GM12875 (cell line): ENCODE measurements at regions not wholly inside any gene's neighbourhood (a gene's known extent, or its start where the extent isn't known, plus 50 kb on each side); places are given as distances from the start of the nearest gene placed in this dataset.

Experiments used
- H3K4me3 ChIP-seq: one replicate; pipeline ENCODE4 v1.5.1; 2011; ENCODE audit warnings: low read depth, low read length, control low read depth
- TF ChIP-seq, protein P1 (sequence below): IDR thresholded peaks from 2 replicates; pipeline ENCODE4 v1.5.1; 2011; ENCODE audit warnings: low read depth, mild to moderate bottlenecking, control low read depth, inconsistent platforms, low read length, moderate library complexity, borderline replicate concordance; ENCODE audit not compliant: insufficient read depth

DNA sequence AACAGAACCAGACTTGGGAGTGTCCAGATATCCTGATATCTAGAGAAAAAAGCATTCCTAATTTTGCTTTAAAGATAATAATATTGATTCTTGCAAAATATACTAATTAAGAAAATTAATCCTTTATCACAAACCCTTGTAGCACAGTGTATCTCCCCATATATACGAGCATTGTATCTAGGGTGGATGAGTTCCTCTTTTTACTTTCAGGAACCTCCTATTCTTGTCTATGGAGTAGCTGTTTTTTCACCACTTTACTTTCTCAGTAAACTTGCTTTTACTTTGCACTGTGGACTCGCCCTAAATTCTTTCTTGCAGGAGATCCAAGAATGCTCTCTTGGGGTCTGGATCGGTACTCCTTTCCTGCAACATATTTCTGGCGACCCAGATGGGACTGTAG is 103.9 kb downstream of the GLUD2 start:
- TF ChIP-seq, protein P1, sequence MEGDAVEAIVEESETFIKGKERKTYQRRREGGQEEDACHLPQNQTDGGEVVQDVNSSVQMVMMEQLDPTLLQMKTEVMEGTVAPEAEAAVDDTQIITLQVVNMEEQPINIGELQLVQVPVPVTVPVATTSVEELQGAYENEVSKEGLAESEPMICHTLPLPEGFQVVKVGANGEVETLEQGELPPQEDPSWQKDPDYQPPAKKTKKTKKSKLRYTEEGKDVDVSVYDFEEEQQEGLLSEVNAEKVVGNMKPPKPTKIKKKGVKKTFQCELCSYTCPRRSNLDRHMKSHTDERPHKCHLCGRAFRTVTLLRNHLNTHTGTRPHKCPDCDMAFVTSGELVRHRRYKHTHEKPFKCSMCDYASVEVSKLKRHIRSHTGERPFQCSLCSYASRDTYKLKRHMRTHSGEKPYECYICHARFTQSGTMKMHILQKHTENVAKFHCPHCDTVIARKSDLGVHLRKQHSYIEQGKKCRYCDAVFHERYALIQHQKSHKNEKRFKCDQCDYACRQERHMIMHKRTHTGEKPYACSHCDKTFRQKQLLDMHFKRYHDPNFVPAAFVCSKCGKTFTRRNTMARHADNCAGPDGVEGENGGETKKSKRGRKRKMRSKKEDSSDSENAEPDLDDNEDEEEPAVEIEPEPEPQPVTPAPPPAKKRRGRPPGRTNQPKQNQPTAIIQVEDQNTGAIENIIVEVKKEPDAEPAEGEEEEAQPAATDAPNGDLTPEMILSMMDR = no peak
- no peak overlapping the region for H3K4me3 ChIP-seq

DNA sequence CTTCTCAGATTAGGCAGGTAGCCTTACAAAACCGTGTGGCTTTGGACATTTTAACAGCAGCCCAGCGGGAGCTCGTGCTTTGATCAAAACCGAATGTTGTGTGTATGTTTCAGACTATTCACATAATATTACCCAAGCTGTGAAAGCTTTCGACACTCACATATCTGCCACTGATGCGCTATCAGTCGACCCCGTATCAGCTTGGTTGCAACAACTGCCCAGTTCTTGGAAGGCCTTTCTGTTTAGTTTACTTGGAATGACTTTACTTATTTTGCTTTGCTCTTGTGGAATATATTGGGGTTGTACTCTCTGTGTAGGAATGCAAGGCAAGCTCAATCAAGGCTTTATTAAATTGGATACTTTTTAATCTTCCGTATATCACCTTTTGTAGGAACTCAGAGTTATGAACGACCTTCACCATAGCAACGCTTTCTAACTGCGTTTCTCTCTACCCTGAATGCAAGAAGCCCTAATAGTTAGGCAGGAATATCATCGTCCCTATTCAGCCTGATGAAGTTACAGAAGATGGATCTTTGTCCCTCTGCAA is 107.5 kb downstream of the GLUD2 start:
- no peak overlapping the region for H3K4me3 ChIP-seq
- TF ChIP-seq, protein P1 = no peak

DNA sequence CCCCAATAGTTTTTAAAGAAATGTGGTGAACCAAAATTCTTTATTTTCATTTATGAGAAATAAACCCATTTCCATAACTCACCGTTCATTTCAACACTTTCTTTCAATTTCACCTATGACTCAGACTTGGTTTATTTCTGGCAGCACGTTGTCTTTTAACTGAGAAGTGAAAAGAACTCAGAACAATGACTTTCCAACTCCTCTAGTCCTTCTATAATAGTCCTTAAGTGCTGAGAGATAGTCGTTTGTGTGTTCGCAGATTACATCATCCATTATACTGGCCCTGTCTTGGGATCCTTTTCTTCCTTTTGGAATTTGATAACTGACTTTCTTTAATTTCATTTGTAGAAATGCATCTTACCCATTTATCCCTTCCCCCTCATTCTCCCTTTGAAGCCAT is 113.6 kb downstream of the GLUD2 start:
- TF ChIP-seq, protein P1 = no peak
- no peak overlapping the region for H3K4me3 ChIP-seq

DNA sequence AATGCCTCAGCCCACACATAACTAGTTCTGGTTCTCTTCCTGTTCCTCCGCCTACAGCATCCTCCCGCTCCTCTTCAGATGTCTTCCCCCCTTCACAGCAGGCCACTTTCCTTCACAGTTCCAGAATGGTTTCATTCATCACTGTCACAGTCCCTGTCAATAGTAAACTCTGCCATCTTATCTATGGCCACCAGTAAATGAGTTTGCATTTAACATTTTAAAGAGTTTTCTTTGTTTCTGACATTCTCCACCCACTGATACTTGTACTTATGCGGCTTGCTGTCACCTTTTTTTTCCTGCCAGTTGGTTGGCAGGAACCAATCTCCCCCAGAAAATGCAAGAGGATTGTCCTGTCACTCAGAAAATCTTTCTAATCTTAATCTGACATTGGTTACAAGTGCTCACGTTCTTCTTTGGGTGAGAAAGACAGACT is 114.1 kb downstream of the GLUD2 start:
- TF ChIP-seq, protein P1 = no peak
- H3K4me3 ChIP-seq = no peak overlapping the region

DNA sequence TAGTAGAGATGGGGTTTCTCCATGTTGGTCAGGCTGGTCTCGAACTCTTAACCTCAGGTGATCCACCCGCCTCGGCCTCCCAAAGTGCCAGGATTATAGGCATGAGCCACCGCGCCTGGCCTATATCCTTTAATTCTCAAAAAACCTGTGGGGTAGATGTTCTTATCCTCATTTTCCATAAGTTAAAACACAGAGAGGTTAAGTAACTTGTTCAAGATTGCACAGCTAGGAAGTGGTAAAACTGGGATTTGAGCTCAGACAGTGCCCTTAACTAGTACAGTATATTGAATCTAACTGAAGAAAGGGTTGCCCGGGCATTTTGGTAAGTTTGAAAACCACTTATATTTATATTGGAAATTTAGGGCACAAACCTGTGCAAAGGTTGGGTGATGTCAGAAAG is 116.0 kb downstream of the GLUD2 start:
- H3K4me3 ChIP-seq = no peak overlapping the region
- TF ChIP-seq, protein P1 = no peak

DNA sequence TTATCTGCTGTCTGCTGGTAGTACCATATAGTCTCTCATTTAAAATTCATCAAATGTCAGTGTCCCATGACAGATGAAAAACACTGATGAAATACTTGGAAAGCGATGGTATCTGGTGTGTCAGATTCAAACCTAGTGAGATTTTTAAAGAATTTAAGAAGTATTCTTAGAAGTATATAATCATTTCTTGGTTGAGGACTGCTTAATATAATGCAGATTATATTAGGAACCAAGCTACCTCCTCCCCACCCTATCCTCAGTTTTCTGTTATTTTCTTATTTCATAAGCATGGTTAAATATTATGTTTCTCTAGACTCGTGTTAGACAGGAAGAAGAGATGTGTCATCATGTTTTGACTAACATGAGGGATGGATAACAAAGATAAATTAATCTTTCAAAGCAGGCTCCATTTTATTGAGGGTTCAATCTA is 118.5 kb downstream of the GLUD2 start:
- TF ChIP-seq, protein P1 = no peak

DNA sequence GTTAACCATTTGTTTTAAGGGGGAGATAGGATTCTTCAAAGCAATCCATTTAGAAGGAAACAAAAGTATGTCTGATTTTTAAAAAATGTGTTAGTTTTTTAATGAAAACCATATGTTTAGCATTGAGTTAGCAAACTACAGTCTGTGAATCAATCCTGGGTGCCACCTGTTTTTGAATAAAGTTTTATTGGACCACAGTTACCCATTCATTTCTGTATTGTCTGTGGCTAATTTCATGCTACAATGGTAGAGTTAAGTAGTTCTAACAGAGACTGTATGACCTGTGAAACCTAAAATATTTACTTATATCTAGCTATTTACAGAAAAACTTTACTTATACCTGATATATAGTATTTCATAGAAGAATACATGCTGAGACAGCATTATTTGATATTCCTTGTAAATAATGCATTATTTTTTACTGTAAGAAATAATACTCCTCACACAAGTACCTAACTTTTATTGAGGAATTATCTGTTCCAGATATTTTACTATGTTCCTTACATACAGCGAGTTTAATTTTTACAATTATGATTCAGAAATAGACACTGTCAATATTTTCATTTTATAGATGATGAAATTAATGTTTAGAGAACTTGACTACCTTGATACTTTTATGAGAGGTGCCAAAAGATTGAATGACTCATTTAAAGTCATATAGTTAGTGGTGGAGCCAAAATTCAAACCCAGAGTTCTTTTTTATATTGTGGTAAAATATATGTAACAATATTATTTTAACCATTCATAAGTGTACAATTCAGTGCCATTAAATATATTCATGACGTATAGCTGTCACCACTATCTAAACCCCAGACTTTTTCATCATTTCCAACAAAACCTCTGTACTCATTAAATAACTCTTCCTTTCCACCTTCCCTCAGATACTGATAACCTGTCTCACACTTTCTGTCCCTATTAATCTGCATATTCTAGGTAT is 122.0 kb downstream of the GLUD2 start:
- TF ChIP-seq, protein P1 = no peak

More for the DNA sequence above, 118.5 kb downstream of the GLUD2 start:
- H3K4me3 ChIP-seq = no peak overlapping the region

More for the DNA sequence above, 122.0 kb downstream of the GLUD2 start:
- H3K4me3 ChIP-seq = no peak overlapping the region
